GM18951 (cell line): ENCODE measurements at regions not wholly inside any gene's neighbourhood (a gene's known extent, or its start where the extent isn't known, plus 50 kb on each side); places are given as distances from the start of the nearest gene placed in this dataset.

Experiments
- POLR2A ChIP-seq: IDR thresholded peaks from 4 replicates; pipeline ENCODE4 v1.6.1; 2011; ENCODE audit warnings: mild to moderate bottlenecking; ENCODE audit not compliant: insufficient read length, insufficient read depth; ENCODE audit errors: extremely low read depth
- in situ Hi-C: fragments of 300-500 bp; cut with MboI; formaldehyde crosslinking; loops from one replicate; pipeline ENCODE4 v1.12.0; 2022; ENCODE audit warnings: low sequenced_read_pairs, mixed read lengths, inconsistent platforms; ENCODE audit not compliant: unreplicated experiment

DNA sequence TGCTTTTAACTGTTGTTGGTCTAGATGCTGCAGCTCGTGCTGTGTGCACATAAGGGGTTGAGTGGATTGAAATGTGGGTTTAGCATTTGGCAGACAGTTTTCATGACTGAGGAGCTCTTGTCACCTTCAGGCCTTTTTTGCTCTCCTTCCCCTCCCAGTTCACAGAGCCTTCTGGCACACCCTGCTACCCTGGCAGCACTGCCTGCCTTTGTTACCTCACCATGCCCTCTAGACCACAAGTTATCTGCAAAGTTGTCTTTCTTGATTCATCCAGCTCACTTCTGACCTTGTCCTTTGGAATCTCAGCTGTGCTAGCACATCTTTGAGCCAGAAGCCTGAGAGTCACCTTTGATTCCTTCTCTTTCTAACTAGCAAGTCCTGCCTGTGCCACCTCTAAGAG is 348.9 kb upstream of the ZFP64 start:
- no peak for TF ChIP-seq POLR2A

GRCh38 chr20:52539891-52540290 is 348.3 kb upstream of the ZFP64 start:
- in situ Hi-C loops = no loop called here
- TF ChIP-seq POLR2A = no peak

More for the DNA sequence above, 348.9 kb upstream of the ZFP64 start:
- in situ Hi-C loops = no loop called here

DNA sequence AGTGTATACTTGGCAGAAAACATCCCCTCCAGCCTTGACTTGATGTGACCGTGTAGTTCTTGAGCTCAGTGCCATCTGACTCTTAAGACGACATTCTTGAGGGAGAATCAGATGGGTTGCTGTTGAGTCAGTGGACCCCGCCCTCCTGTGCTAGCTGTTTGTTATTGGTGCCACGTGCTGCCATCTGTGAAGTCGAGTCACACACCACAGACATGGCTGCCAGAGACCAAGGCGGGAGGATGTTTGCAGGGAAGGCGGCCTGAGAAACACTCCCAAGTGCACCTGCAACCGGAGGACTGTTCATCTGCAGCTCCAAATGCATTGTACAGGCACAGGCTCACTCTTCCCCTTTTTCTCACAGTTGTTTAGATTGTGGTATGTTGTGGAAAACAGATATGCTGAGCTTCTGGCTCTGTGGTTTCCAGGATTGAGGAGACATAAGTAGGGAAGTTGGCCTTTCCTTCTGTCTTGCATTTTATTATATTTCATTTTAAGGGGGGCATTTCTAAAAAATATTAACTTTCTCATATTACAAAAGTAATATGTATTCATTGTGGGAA is 345.3 kb upstream of the ZFP64 start:
- in situ Hi-C loops = no loop called here
- no peak for TF ChIP-seq POLR2A

- in situ Hi-C loops = no loop called here
- no peak for TF ChIP-seq POLR2A
Measured at GRCh38 chr20:52536040-52536439, 344.5 kb upstream of the ZFP64 start.

- TF ChIP-seq POLR2A = no peak
Measured at GRCh38 chr20:52534616-52535015, 343.0 kb upstream of the ZFP64 start.

DNA sequence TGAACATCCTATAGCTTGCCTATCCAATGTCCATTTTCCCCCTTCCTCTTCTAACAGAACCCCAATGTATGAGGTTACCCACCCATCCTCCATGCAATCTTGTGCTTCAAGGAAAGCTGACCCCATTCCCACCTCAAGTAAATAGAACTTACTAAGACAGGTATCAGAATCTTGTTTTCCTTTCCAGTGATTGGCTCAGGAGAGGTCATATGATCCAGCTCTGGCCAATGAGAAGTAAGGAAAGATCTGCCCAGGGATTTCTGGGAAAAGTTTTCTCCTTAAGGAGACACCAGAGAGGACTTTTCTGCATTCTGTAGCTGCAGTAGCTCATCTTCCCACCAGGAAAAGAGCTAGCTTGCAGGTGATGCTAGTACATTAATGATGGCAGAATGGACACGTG is 341.8 kb upstream of the ZFP64 start:
- in situ Hi-C loops = no loop called here
- TF ChIP-seq POLR2A = no peak

More at GRCh38 chr20:52534616-52535015, 343.0 kb upstream of the ZFP64 start:
- in situ Hi-C loops = no loop called here

GRCh38 chr20:52532674-52533073 is 341.1 kb upstream of the ZFP64 start:
- no peak for TF ChIP-seq POLR2A
- in situ Hi-C loops = no loop called here

DNA sequence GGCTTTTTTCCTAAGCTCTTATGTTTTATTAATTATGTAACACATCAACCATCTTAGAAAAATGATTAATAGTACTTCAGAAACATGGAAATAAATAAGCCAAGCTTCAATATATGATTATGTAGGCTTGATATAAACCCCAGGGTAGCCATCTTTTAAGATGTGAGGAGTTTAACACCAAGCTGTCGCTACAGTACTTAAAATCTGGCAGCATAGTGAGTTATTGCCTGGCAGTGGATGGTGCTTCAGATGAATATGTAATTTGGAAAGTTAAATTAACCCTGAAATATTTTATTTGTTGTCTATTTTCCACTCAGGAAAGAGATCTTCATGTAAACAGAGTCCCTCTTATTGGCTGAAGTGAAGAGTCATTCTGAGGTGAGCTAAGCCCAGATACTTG is 339.0 kb upstream of the ZFP64 start:
- in situ Hi-C loops = no loop called here
- no peak for TF ChIP-seq POLR2A

DNA sequence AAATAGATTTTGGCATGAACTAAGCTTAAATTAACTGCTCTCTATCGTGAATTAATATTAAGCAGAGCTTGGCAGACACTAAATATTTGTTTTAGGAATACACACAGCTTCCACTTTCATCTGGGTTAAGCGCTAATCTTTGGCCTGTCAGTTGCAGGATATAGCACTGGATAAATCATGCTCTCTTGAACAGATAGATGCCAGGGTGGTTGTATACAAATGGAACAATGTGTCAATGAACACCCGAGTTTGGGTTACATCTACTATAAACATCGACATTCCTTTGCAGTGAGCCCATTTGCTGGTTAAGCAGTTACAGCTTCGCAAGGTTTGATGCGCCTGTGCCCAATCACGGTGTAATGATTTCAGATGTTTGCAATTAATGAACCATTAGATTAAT is 338.2 kb upstream of the ZFP64 start:
- no peak for TF ChIP-seq POLR2A
- in situ Hi-C loops = no loop called here

- in situ Hi-C loops = no loop called here
- TF ChIP-seq POLR2A = no peak
Measured at GRCh38 chr20:52524861-52525260, 333.3 kb upstream of the ZFP64 start.

DNA sequence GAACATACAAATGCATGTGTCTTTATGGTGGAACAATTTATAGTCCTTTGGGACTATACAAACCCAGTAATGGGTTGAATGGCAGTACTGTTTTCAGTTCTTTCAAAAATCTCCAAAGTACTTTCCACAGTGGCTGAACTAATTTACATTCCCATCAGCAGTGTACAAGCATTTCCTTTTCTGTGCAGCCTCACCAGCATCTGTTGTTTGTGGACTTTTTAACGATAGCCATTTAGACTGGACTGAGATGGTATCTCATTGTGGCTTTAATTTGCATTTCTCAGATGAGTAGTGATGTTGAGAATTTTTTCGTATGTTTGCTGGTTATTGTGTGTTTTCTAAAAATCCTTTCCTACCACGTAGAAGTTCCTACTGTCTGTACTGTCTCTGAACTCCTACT is 327.2 kb upstream of the ZFP64 start:
- no peak for TF ChIP-seq POLR2A
- in situ Hi-C loops = no loop called here

DNA sequence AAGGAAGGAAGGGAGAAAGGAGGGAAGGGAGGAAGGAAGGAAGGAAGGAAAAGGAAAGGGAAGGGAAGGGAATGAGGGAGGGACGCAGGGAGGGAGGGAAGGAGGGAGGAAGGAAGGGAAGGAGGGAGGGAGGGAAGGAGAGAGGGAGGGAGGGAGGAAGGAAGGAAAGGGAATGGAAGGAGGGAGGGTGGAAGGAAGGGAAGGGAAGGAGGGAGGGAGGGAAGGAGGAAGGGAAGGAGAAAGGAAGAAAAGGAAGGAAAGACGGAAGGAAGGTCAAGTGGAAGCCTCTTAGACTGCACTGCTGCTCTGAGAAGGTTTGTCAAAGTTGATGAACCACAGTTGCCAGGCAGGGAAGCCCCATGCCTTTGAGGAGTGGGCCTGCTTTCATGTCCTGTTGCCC is 324.3 kb upstream of the ZFP64 start:
- in situ Hi-C loops = no loop called here
- TF ChIP-seq POLR2A = no peak

GRCh38 chr20:52500157-52500556 is 308.6 kb upstream of the ZFP64 start:
- in situ Hi-C loops = no loop called here

DNA sequence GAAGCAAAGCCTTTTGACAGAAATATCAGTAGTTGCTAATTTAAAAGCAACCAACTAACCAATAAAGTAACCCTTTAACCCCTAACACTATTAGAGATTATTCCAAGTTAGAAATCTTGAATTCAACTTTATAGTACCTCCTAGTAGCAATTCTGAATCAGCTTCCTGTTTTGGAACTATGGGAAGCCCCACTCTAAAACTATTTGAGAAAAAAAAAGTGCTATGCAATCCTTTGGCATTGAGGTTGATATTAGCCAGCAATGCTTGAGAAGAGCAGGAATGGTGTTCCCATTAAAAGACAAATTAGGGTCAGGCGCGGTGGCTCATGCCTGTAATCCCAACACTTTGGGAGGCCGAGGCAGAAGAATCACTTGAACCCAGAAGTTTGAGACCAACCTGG is 306.2 kb upstream of the ZFP64 start:
- no peak for TF ChIP-seq POLR2A
- in situ Hi-C loops = no loop called here

More at GRCh38 chr20:52500157-52500556, 308.6 kb upstream of the ZFP64 start:
- TF ChIP-seq POLR2A = no peak

- in situ Hi-C loops = no loop called here
- no peak for TF ChIP-seq POLR2A
Measured at GRCh38 chr20:52496191-52496590, 304.6 kb upstream of the ZFP64 start.
